ENCODE measurements at regions not wholly inside any gene's neighbourhood (a gene's known extent, or its start where the extent isn't known, plus 50 kb on each side); places are given as distances from the start of the nearest gene placed in this dataset.

DNA sequence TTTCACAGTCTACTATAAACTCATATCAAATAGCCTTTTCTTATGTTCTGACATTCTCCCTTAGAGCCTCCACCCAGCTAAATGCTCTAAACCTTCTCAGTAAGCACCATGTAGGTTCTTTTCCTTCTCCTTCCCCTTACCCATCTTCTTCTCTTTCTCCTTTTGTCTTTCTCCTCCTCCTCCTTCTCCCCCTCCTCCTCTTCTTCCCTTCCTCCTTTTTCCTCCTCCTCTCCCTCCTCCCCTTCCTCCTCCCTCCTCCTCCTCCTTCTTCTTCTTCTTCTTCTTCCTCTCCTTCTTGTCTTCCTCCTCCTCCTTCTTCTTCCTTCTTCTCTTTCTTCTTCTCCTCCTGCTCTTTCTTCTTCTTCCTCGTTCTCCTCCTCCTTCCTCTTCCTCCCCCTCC lies 85.2 kb upstream of the KCNAB1 start:
- Histone ChIP-seq H3K4me1 (no peaks in the 10 kb centered on the region), H3K9me3 (no peaks in the 10 kb centered on the region), H3K27ac (no peak overlapping the region), H3K36me3 (no peaks in the 10 kb centered on the region), H3K4me3 (no peak overlapping the region), H3K27me3 (replicated peaks in 1 of 7) (no peaks in the 10 kb centered on the region)
- TF ChIP-seq POLR2AphosphoS5 (IDR thresholded peaks at IDR 0.05) (no peak), POLR2A (IDR thresholded peaks at IDR 0.05) (no peak)
- TF ChIP-seq, protein P1, sequence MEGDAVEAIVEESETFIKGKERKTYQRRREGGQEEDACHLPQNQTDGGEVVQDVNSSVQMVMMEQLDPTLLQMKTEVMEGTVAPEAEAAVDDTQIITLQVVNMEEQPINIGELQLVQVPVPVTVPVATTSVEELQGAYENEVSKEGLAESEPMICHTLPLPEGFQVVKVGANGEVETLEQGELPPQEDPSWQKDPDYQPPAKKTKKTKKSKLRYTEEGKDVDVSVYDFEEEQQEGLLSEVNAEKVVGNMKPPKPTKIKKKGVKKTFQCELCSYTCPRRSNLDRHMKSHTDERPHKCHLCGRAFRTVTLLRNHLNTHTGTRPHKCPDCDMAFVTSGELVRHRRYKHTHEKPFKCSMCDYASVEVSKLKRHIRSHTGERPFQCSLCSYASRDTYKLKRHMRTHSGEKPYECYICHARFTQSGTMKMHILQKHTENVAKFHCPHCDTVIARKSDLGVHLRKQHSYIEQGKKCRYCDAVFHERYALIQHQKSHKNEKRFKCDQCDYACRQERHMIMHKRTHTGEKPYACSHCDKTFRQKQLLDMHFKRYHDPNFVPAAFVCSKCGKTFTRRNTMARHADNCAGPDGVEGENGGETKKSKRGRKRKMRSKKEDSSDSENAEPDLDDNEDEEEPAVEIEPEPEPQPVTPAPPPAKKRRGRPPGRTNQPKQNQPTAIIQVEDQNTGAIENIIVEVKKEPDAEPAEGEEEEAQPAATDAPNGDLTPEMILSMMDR (IDR thresholded peaks at IDR 0.05 in 8 of 11, conservative IDR thresholded peaks at IDR 0.05 in 3 of 11), result no peak
- intact Hi-C loops (cut with DNase I; ENCODE audit: low total_unique reads), result no loop called here
- no peak for DNase-seq
- WGBS, 5 donors, result 41 to 81% (median 49%) methylated on average over 1 of the region's 1 CpG

DNA sequence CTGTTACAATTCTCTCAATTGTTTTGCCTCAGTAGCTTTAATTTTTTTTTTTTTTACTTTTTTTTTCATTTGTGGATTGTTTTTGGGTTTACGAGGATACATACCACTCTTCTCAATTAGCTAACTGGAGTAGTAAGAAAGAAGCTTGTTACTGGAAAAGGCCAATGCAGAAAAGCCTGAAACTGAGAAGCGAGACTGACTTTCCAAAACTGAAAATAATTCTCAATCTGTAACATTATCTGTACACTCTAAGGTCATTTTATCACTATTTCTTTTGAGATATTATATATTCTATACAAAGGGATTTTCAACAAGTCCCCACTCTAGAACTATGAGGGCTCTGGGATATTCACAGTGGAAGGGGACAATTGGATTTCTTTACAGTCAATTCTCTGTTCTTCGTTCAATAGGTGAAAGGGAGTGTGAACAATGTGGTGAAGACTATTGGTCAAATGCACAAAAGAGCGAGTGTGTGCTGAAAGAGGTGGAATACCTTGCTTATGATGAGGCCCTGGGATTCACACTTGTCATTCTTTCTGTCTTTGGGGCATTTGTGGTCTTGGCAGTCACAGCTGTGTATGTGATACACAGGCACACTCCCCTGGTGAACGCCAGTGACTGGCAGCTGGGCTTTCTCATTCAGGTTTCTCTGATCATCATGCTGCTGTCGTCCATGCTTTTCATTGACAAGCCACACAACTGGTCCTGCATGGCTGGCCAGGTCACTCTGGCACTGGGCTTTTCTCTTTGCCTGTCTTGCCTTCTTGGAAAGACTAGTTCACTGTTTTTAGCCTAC lies 83.9 kb upstream of the KCNAB1 start:
- intact Hi-C loops (cut with DNase I; ENCODE audit: low total_unique reads), result no loop called here
- H3K36me3 ChIP-seq, result no peaks in the 10 kb centered on the region
- H3K27ac ChIP-seq, result no peak overlapping the region
- DNase-seq, result no peak
- WGBS, 5 donors, result 74 to 90% (median 85%) methylated on average over 6 of the region's 6 CpGs
- no peak for TF ChIP-seq POLR2A (IDR thresholded peaks at IDR 0.05)
- no peaks in the 10 kb centered on the region for H3K27me3 ChIP-seq (replicated peaks in 1 of 7)
- no peak overlapping the region for H3K4me3 ChIP-seq
- H3K4me1 ChIP-seq, result no peaks in the 10 kb centered on the region
- no peaks in the 10 kb centered on the region for H3K9me3 ChIP-seq

DNA sequence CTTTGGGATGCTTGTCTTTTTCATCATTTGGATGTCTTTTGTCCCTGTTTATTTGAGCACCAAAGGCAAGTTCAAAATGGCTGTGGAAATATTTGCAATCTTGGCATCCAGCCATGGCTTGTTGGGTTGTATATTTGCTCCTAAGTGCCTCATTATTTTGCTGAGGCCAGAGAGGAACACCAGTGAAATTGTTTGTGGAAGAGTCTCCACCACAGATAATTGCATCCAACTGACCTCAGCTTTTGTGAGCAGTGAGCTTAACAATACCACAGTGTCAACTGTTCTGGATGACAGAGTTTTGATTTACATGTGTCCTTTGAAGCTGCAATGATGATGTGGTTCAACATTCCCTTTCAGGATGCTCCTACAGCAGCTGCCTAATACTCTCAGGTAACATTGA lies 83.0 kb upstream of the KCNAB1 start:
- no peak for DNase-seq
- H3K9me3 ChIP-seq, result no peaks in the 10 kb centered on the region
- H3K4me3 ChIP-seq, result no peak overlapping the region
- no peak for TF ChIP-seq POLR2AphosphoS5 (IDR thresholded peaks at IDR 0.05)
- TF ChIP-seq, protein P1 (IDR thresholded peaks at IDR 0.05 in 8 of 11, conservative IDR thresholded peaks at IDR 0.05 in 3 of 11), result no peak
- H3K27ac ChIP-seq, result no peak overlapping the region
- intact Hi-C loops (cut with DNase I; ENCODE audit: low total_unique reads), result no loop called here
- no peaks in the 10 kb centered on the region for H3K36me3 ChIP-seq
- no peaks in the 10 kb centered on the region for H3K4me1 ChIP-seq
- no peaks in the 10 kb centered on the region for H3K27me3 ChIP-seq (replicated peaks in 1 of 7)

DNA sequence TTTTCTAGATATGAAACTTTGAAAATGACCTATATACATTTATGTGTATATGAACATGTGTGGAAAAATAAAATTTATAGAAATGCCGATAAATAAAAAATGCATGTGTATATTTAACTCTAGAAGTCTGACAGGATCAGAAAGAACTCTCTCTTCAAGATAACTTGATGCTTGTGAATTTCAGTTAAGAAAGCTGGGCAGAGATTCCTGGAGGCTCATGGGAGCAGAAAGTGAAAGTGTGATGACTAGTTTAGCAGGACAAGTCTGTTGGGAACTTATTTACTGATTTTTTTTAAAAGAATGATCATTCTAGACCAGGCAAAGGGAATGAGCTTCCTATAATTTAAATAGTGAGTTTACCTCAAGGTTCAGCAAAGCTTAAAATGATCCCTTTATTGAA lies 81.5 kb upstream of the KCNAB1 start:
- H3K36me3 ChIP-seq, result no peaks in the 10 kb centered on the region
- no peak for DNase-seq
- no peak overlapping the region for H3K27ac ChIP-seq
- 94 to 98% (median 96%) methylated on average over 1 of the region's 1 CpG for WGBS, 5 donors
- TF ChIP-seq, protein P1 (IDR thresholded peaks at IDR 0.05 in 8 of 11, conservative IDR thresholded peaks at IDR 0.05 in 3 of 11), result no peak
- no peak for TF ChIP-seq POLR2A (IDR thresholded peaks at IDR 0.05)
- no peak for TF ChIP-seq POLR2AphosphoS5 (IDR thresholded peaks at IDR 0.05)
- no peaks in the 10 kb centered on the region for H3K4me1 ChIP-seq
- no peak overlapping the region for H3K4me3 ChIP-seq
- no peaks in the 10 kb centered on the region for H3K9me3 ChIP-seq
- H3K27me3 ChIP-seq (replicated peaks in 1 of 7), result peaks cover 0 to 5% (median 0%) of the 10 kb centered on the region in 7 donors
- intact Hi-C loops (cut with DNase I; ENCODE audit: low total_unique reads), result no loop called here

Data from spleen (tissue), 11 donors.